Middle frontal gyrus (tissue), 1 donor: ENCODE measurements at regions not wholly inside any gene's neighbourhood (a gene's known extent, or its start where the extent isn't known, plus 50 kb on each side); places are given as distances from the start of the nearest gene placed in this dataset.
"Not testable (repeated sequence)": the region's sequence is repeated elsewhere in the genome, so short reads cannot be mapped to it uniquely, and the experiment has no call there.

Source experiments
- DNase-seq: peaks from one replicate; pipeline ENCODE4 v3.0.0-alpha.2; 2015; ENCODE audit warnings: low spot score; ENCODE audit errors: extremely low spot score

- no peak for DNase-seq
Measured at GRCh38 chr3:194189243-194189791, 53.4 kb downstream of the HES1 start.

- DNase-seq: not testable (repeated sequence)
Measured at GRCh38 chr3:194191850-194192249, 55.9 kb downstream of the HES1 start.

- no peak for DNase-seq
Measured at GRCh38 chr3:194194051-194194756, 58.3 kb downstream of the HES1 start.

GRCh38 chr3:194194757-194195085, 58.8 kb downstream of the HES1 start:
- DNase-seq: no peak

- no peak for DNase-seq
Measured at GRCh38 chr3:194195611-194196010, 59.7 kb downstream of the HES1 start.

- no peak for DNase-seq
Measured at GRCh38 chr3:194196876-194197275, 60.9 kb downstream of the HES1 start.

- DNase-seq: no peak
Measured at GRCh38 chr3:194197396-194197960, 61.5 kb downstream of the HES1 start.

- no peak for DNase-seq
Measured at GRCh38 chr3:194197981-194198695, 62.2 kb downstream of the HES1 start.

- DNase-seq: no peak
Measured at GRCh38 chr3:194198938-194199337, 63.0 kb downstream of the HES1 start.

- DNase-seq: no peak
Measured at GRCh38 chr3:194200422-194201081, 64.6 kb downstream of the HES1 start.

GRCh38 chr3:194201953-194202666, 66.2 kb downstream of the HES1 start:
- no peak for DNase-seq

GRCh38 chr3:194203482-194204041, 67.6 kb downstream of the HES1 start:
- DNase-seq: no peak

- DNase-seq: no peak
Measured at GRCh38 chr3:194204042-194204987, 68.4 kb downstream of the HES1 start.

GRCh38 chr3:194205675-194206133, 69.8 kb downstream of the HES1 start:
- DNase-seq: no peak

- no peak for DNase-seq
Measured at GRCh38 chr3:194206320-194206719, 70.4 kb downstream of the HES1 start.

- DNase-seq: no peak
Measured at GRCh38 chr3:194208709-194209108, 72.8 kb downstream of the HES1 start.

GRCh38 chr3:194212161-194212844, 76.4 kb downstream of the HES1 start:
- DNase-seq: no peak

- no peak for DNase-seq
Measured at GRCh38 chr3:194212845-194213331, 76.9 kb downstream of the HES1 start.

- no peak for DNase-seq
Measured at GRCh38 chr3:194215392-194215791, 79.4 kb downstream of the HES1 start.
